AML-193 (cell line): ENCODE measurements at regions not wholly inside any gene's neighbourhood (a gene's known extent, or its start where the extent isn't known, plus 50 kb on each side); places are given as distances from the start of the nearest gene placed in this dataset.

ENCODE experiments used
- DNase-seq, 2 experiments: peaks; one replicate each; lab custom pipeline; 2025; lab: John Stamatoyannopoulos, UW

- no peak for DNase-seq
Measured at GRCh38 chr12:89185181-89185580, 167.1 kb downstream of the DUSP6 start.

GRCh38 chr12:89183985-89184435 lies 168.3 kb downstream of the DUSP6 start:
- no peak for DNase-seq

GRCh38 chr12:89181271-89181920 lies 170.9 kb downstream of the DUSP6 start:
- DNase-seq = peak; percentile 34 to 49

- DNase-seq = no peak
Measured at GRCh38 chr12:89180496-89180895, 171.8 kb downstream of the DUSP6 start.

- DNase-seq = peak; percentile 88 to 90
Measured at GRCh38 chr12:89179983-89180382, 172.3 kb downstream of the DUSP6 start.

GRCh38 chr12:89179245-89179644 lies 173.1 kb downstream of the DUSP6 start:
- DNase-seq = no peak

- no peak for DNase-seq
Measured at GRCh38 chr12:89177802-89178395, 174.4 kb downstream of the DUSP6 start.

GRCh38 chr12:89176676-89177075 lies 175.6 kb downstream of the DUSP6 start:
- DNase-seq = peak; percentile 7 to 26

GRCh38 chr12:89173678-89174077 lies 178.6 kb downstream of the DUSP6 start:
- DNase-seq = no peak

- peak; percentile 17 to 31 for DNase-seq
Measured at GRCh38 chr12:89173096-89173495, 179.2 kb downstream of the DUSP6 start.

GRCh38 chr12:89172224-89172623 lies 180.1 kb downstream of the DUSP6 start:
- DNase-seq = no peak

GRCh38 chr12:89169321-89169720 lies 183.0 kb downstream of the DUSP6 start:
- DNase-seq = no peak

- DNase-seq = no peak
Measured at GRCh38 chr12:89167986-89168385, 184.3 kb downstream of the DUSP6 start.

GRCh38 chr12:89166525-89166934 lies 185.8 kb downstream of the DUSP6 start:
- DNase-seq = peak; percentile 82 to 83

- no peak for DNase-seq
Measured at GRCh38 chr12:89166121-89166520, 186.2 kb downstream of the DUSP6 start.

- DNase-seq = no peak
Measured at GRCh38 chr12:89165703-89166102, 186.6 kb downstream of the DUSP6 start.

GRCh38 chr12:89163918-89164317 lies 188.4 kb downstream of the DUSP6 start:
- peak; percentile 2 to 9 for DNase-seq

- DNase-seq = peak; percentile 97 to 99
Measured at GRCh38 chr12:89162589-89163261, 189.6 kb downstream of the DUSP6 start.

GRCh38 chr12:89161557-89161956 lies 190.7 kb downstream of the DUSP6 start:
- peak in 1 of 2 experiments; percentile 40 for DNase-seq

GRCh38 chr12:89160716-89161123 lies 191.6 kb downstream of the DUSP6 start:
- peak in 1 of 2 experiments; percentile 4 for DNase-seq

- no peak for DNase-seq
Measured at GRCh38 chr12:89157413-89157812, 194.9 kb downstream of the DUSP6 start.

GRCh38 chr12:89156862-89157262 lies 195.4 kb downstream of the DUSP6 start:
- peak; percentile 9 to 15 for DNase-seq

- peak; percentile 86 to 91 for DNase-seq
Measured at GRCh38 chr12:89156340-89156739, 196.0 kb downstream of the DUSP6 start.
